PC-9 (cell line): ENCODE measurements at regions not wholly inside any gene's neighbourhood (a gene's known extent, or its start where the extent isn't known, plus 50 kb on each side); places are given as distances from the start of the nearest gene placed in this dataset.

Experiments used
- EZH2 ChIP-seq: fragments of 200-600 bp; sonication (generic); IDR thresholded peaks from 2 replicates; pipeline ENCODE4 v1.8.0; 2017; ENCODE audit warnings: antibody characterized with exemption, low read depth
- TF ChIP-seq, protein P1 (sequence below): fragments of 200-600 bp; sonication (generic); conservative IDR thresholded peaks from 2 replicates; pipeline ENCODE4 v1.6.1; 2017; ENCODE audit warnings: mixed run types, antibody characterized with exemption, mild to moderate bottlenecking, moderate library complexity

DNA sequence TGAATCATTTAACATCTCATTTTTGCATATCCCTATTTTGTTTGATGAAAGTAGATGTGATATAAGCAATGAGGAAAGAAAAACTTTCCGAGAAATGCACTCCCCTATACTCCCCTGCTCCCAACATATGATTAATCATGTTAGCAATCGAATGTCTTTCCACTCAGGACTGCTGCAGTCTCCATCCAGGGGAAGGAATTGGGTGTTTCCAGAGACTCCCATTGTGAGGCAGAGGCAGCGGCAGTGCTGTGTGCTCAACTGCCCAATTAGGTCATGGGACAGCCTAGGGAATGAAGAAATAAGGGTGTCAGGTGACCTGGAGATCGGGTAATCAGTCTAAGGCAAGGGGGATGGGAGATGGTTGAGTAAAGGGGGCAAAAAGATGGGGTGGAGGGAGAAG lies 268.6 kb upstream of the MEIS2 start:
- TF ChIP-seq, protein P1, sequence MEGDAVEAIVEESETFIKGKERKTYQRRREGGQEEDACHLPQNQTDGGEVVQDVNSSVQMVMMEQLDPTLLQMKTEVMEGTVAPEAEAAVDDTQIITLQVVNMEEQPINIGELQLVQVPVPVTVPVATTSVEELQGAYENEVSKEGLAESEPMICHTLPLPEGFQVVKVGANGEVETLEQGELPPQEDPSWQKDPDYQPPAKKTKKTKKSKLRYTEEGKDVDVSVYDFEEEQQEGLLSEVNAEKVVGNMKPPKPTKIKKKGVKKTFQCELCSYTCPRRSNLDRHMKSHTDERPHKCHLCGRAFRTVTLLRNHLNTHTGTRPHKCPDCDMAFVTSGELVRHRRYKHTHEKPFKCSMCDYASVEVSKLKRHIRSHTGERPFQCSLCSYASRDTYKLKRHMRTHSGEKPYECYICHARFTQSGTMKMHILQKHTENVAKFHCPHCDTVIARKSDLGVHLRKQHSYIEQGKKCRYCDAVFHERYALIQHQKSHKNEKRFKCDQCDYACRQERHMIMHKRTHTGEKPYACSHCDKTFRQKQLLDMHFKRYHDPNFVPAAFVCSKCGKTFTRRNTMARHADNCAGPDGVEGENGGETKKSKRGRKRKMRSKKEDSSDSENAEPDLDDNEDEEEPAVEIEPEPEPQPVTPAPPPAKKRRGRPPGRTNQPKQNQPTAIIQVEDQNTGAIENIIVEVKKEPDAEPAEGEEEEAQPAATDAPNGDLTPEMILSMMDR, result no peak
- TF ChIP-seq EZH2, result no peak
